ENCODE measurements at regions not wholly inside any gene's neighbourhood (a gene's known extent, or its start where the extent isn't known, plus 50 kb on each side); places are given as distances from the start of the nearest gene placed in this dataset.

GRCh38 chr13:107452833-107453232, 762.5 kb downstream of the LIG4 start:
- DNase-seq, result no peak

- DNase-seq, result no peak
Measured at GRCh38 chr13:107450931-107451330, 764.4 kb downstream of the LIG4 start.

- DNase-seq, result no peak
Measured at GRCh38 chr13:107450431-107450830, 764.9 kb downstream of the LIG4 start.

- no peak for DNase-seq
Measured at GRCh38 chr13:107447591-107447990, 767.7 kb downstream of the LIG4 start.

GRCh38 chr13:107441279-107441678, 774.1 kb downstream of the LIG4 start:
- no peak for DNase-seq

- DNase-seq, result no peak
Measured at GRCh38 chr13:107438251-107438650, 777.1 kb downstream of the LIG4 start.

GRCh38 chr13:107434347-107434746, 781.0 kb downstream of the LIG4 start:
- no peak for DNase-seq

- no peak for DNase-seq
Measured at GRCh38 chr13:107427536-107427935, 787.8 kb downstream of the LIG4 start.

- DNase-seq, result peak; percentile 48
Measured at GRCh38 chr13:107422421-107422820, 792.9 kb downstream of the LIG4 start.

GRCh38 chr13:107421951-107422350, 793.4 kb downstream of the LIG4 start:
- no peak for DNase-seq

GRCh38 chr13:107421028-107421427, 794.3 kb downstream of the LIG4 start:
- DNase-seq, result no peak

- no peak for DNase-seq
Measured at GRCh38 chr13:107413005-107413404, 802.3 kb downstream of the LIG4 start.

- no peak for DNase-seq
Measured at GRCh38 chr13:107407074-107407473, 808.3 kb downstream of the LIG4 start.

GRCh38 chr13:107395927-107396662, 819.2 kb downstream of the LIG4 start:
- DNase-seq, result no peak

GRCh38 chr13:107392205-107392604, 823.1 kb downstream of the LIG4 start:
- no peak for DNase-seq

- no peak for DNase-seq
Measured at GRCh38 chr13:107387525-107387924, 819.6 kb upstream of the ARGLU1 start.

GRCh38 chr13:107379407-107380155, 811.6 kb upstream of the ARGLU1 start:
- DNase-seq, result no peak

GRCh38 chr13:107376341-107377125, 808.6 kb upstream of the ARGLU1 start:
- no peak for DNase-seq

- DNase-seq, result no peak
Measured at GRCh38 chr13:107375701-107376340, 807.9 kb upstream of the ARGLU1 start.

- DNase-seq, result no peak
Measured at GRCh38 chr13:107374038-107374437, 806.1 kb upstream of the ARGLU1 start.

GRCh38 chr13:107373551-107373950, 805.6 kb upstream of the ARGLU1 start:
- no peak for DNase-seq

GRCh38 chr13:107370015-107370785, 802.3 kb upstream of the ARGLU1 start:
- DNase-seq, result no peak

Data from MV-4-11 (cell line).